Liver (tissue), 8 donors: ENCODE measurements at regions not wholly inside any gene's neighbourhood (a gene's known extent, or its start where the extent isn't known, plus 50 kb on each side); places are given as distances from the start of the nearest gene placed in this dataset.

Experiments
- DNase-seq: peaks from one replicate; pipeline ENCODE4 v3.0.0-alpha.2; 2017; ENCODE audit warnings: low spot score
- H3K27ac ChIP-seq, 2 donors: one replicate each; pipeline ENCODE4 v1.7.0; 2013; ENCODE audit warnings: inconsistent platforms in 2 of 2, low read length in 2 of 2, control low read depth in 1 of 2, low read depth in 1 of 2, mild to moderate bottlenecking in 1 of 2
- H3K27me3 ChIP-seq, 4 donors: one replicate each; pipeline versions ENCODE4 v1.6.1 to v1.7.0; 2013; ENCODE audit warnings: low read length in 3 of 4, inconsistent platforms in 1 of 4, mild to moderate bottlenecking in 1 of 4, moderate library complexity in 1 of 4; ENCODE audit not compliant: control insufficient read depth in 4 of 4, insufficient read depth in 4 of 4
- H3K36me3 ChIP-seq, 4 donors: one replicate each; pipeline versions ENCODE4 v1.6.1 to v1.7.0; 2013; ENCODE audit warnings: low read length in 3 of 4, mild to moderate bottlenecking in 3 of 4, low read depth in 1 of 4, moderate library complexity in 1 of 4; ENCODE audit not compliant: control insufficient read depth in 4 of 4, insufficient read depth in 3 of 4
- H3K4me1 ChIP-seq, 4 donors: one replicate each; pipeline versions ENCODE4 v1.6.1 to v1.7.0; 2013; ENCODE audit warnings: low read length in 3 of 4, mild to moderate bottlenecking in 3 of 4, moderate library complexity in 1 of 4; ENCODE audit not compliant: control insufficient read depth in 4 of 4, insufficient read depth in 4 of 4
- H3K4me3 ChIP-seq, 3 donors: one replicate each; pipeline versions ENCODE4 v1.6.1 to v1.7.0; 2013; ENCODE audit warnings: low read length in 3 of 3, control low read depth in 1 of 3, low read depth in 1 of 3, mild to moderate bottlenecking in 1 of 3
- H3K9ac ChIP-seq, 2 donors: one replicate each; pipeline ENCODE4 v1.7.0; 2013; ENCODE audit warnings: low read length in 2 of 2, mild to moderate bottlenecking in 2 of 2, moderate library complexity in 2 of 2, control low read depth in 1 of 2, low read depth in 1 of 2
- H3K9me3 ChIP-seq, 4 donors: one replicate each; pipeline versions ENCODE4 v1.6.1 to v1.7.0; 2013; ENCODE audit warnings: low read length in 3 of 4; ENCODE audit not compliant: control insufficient read depth in 4 of 4
- ATF3 ChIP-seq: IDR thresholded peaks from 2 replicates; pipeline ENCODE4 v1.6.1; 2016; ENCODE audit warnings: antibody characterized with exemption
- CTCF ChIP-seq: fragments of 150-350 bp; IDR thresholded peaks from 2 replicates; pipeline ENCODE4 v1.5.1; 2017; ENCODE audit warnings: improper control_type of control experiment, low read depth, low read length; ENCODE audit not compliant: missing input control
- FOXA1 ChIP-seq: IDR thresholded peaks from 2 replicates; pipeline ENCODE4 v1.6.1; 2016; ENCODE audit warnings: antibody characterized with exemption
- GABPA ChIP-seq, 2 donors: IDR thresholded peaks in 1 of 2; conservative IDR thresholded peaks in 1 of 2; 2 replicates each; pipeline ENCODE4 v1.6.1; 2016; ENCODE audit warnings: antibody characterized with exemption in 2 of 2, mild to moderate bottlenecking in 1 of 2, moderate library complexity in 1 of 2
- HNF4A ChIP-seq, 2 donors: conservative IDR thresholded peaks; 2 replicates each; pipeline ENCODE4 v1.6.1; 2016; ENCODE audit warnings: antibody characterized with exemption in 2 of 2, mild to moderate bottlenecking in 2 of 2
- HNF4G ChIP-seq: IDR thresholded peaks from 2 replicates; pipeline ENCODE4 v1.6.1; 2016; ENCODE audit warnings: antibody characterized with exemption
- MAX ChIP-seq: IDR thresholded peaks from 2 replicates; pipeline ENCODE4 v1.6.1; 2016; ENCODE audit warnings: antibody characterized with exemption
- NR2F2 ChIP-seq: IDR thresholded peaks from 2 replicates; pipeline ENCODE4 v1.6.1; 2016; ENCODE audit warnings: antibody characterized with exemption
- RAD21 ChIP-seq, 2 donors: IDR thresholded peaks; 2 replicates each; pipeline ENCODE4 v1.6.1; 2016; ENCODE audit warnings: antibody characterized with exemption in 2 of 2, mild to moderate bottlenecking in 2 of 2
- SP1 ChIP-seq: IDR thresholded peaks from 2 replicates; pipeline ENCODE4 v1.6.1; 2018; ENCODE audit warnings: antibody characterized with exemption, mild to moderate bottlenecking
- TAF1 ChIP-seq: conservative IDR thresholded peaks from 2 replicates; pipeline ENCODE4 v1.6.1; 2016; ENCODE audit warnings: antibody characterized with exemption, mild to moderate bottlenecking
- YY1 ChIP-seq: IDR thresholded peaks from 2 replicates; pipeline ENCODE4 v1.6.1; 2016; ENCODE audit warnings: antibody characterized with exemption, mild to moderate bottlenecking
- whole genome bisulfite sequencing: extraction: QIAGEN DNeasy Blood & Tissue Kit; methylation state at CpG from one replicate; pipeline ENCODE4 v1.1.7; 2013; 5-methylcytosine and 5-hydroxymethylcytosine counted together
- TF ChIP-seq, protein P1 (sequence below): IDR thresholded peaks from 2 replicates; pipeline ENCODE4 v1.6.1; 2016; ENCODE audit warnings: antibody characterized with exemption
- TF ChIP-seq, protein P2 (sequence below): IDR thresholded peaks from 2 replicates; pipeline ENCODE4 v1.6.1; 2016; ENCODE audit warnings: antibody characterized with exemption, mild to moderate bottlenecking
- donor health status: healthy.
- donor health status: healthy.
- donor health status: healthy.
- donor health status: healthy.
- donor health status: healthy.

GRCh38 chr12:92582475-92582874 is 120.3 kb upstream of the PLEKHG7 start:
- H3K4me1 ChIP-seq, result no peaks in the 10 kb centered on the region
- H3K9me3 ChIP-seq, result no peaks in the 10 kb centered on the region
- TF ChIP-seq TAF1, result no peak
- TF ChIP-seq, protein P1, sequence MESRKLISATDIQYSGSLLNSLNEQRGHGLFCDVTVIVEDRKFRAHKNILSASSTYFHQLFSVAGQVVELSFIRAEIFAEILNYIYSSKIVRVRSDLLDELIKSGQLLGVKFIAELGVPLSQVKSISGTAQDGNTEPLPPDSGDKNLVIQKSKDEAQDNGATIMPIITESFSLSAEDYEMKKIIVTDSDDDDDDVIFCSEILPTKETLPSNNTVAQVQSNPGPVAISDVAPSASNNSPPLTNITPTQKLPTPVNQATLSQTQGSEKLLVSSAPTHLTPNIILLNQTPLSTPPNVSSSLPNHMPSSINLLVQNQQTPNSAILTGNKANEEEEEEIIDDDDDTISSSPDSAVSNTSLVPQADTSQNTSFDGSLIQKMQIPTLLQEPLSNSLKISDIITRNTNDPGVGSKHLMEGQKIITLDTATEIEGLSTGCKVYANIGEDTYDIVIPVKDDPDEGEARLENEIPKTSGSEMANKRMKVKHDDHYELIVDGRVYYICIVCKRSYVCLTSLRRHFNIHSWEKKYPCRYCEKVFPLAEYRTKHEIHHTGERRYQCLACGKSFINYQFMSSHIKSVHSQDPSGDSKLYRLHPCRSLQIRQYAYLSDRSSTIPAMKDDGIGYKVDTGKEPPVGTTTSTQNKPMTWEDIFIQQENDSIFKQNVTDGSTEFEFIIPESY, result no peak
- TF ChIP-seq RAD21 (IDR thresholded peaks at IDR 0.05), result no peak
- TF ChIP-seq HNF4G, result no peak
- TF ChIP-seq CTCF, result no peak
- TF ChIP-seq GABPA (IDR thresholded peaks at IDR 0.05 in 1 of 2, conservative IDR thresholded peaks at IDR 0.05 in 1 of 2), result no peak
- no peak for TF ChIP-seq SP1
- no peak for TF ChIP-seq NR2F2
- TF ChIP-seq, protein P2, sequence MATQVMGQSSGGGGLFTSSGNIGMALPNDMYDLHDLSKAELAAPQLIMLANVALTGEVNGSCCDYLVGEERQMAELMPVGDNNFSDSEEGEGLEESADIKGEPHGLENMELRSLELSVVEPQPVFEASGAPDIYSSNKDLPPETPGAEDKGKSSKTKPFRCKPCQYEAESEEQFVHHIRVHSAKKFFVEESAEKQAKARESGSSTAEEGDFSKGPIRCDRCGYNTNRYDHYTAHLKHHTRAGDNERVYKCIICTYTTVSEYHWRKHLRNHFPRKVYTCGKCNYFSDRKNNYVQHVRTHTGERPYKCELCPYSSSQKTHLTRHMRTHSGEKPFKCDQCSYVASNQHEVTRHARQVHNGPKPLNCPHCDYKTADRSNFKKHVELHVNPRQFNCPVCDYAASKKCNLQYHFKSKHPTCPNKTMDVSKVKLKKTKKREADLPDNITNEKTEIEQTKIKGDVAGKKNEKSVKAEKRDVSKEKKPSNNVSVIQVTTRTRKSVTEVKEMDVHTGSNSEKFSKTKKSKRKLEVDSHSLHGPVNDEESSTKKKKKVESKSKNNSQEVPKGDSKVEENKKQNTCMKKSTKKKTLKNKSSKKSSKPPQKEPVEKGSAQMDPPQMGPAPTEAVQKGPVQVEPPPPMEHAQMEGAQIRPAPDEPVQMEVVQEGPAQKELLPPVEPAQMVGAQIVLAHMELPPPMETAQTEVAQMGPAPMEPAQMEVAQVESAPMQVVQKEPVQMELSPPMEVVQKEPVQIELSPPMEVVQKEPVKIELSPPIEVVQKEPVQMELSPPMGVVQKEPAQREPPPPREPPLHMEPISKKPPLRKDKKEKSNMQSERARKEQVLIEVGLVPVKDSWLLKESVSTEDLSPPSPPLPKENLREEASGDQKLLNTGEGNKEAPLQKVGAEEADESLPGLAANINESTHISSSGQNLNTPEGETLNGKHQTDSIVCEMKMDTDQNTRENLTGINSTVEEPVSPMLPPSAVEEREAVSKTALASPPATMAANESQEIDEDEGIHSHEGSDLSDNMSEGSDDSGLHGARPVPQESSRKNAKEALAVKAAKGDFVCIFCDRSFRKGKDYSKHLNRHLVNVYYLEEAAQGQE, result no peak
- TF ChIP-seq ATF3, result no peak
- no peak for TF ChIP-seq FOXA1
- H3K27ac ChIP-seq, result no peak overlapping the region
- no peaks in the 10 kb centered on the region for H3K36me3 ChIP-seq
- no peaks in the 10 kb centered on the region for H3K27me3 ChIP-seq
- no peak overlapping the region for H3K4me3 ChIP-seq
- H3K9ac ChIP-seq, result no peak overlapping the region
- 88% methylated on average over 4 of the region's 4 CpGs for WGBS
- DNase-seq, result no peak

GRCh38 chr12:92581604-92582003 is 121.2 kb upstream of the PLEKHG7 start:
- Histone ChIP-seq H3K27ac (no peak overlapping the region), H3K4me3 (no peak overlapping the region), H3K36me3 (no peaks in the 10 kb centered on the region), H3K4me1 (no peaks in the 10 kb centered on the region), H3K27me3 (no peaks in the 10 kb centered on the region), H3K9ac (no peak overlapping the region), H3K9me3 (no peaks in the 10 kb centered on the region)
- DNase-seq, result no peak
- no peak for TF ChIP-seq HNF4A (conservative IDR thresholded peaks at IDR 0.05)
- no peak for TF ChIP-seq TAF1
- no peak for TF ChIP-seq CTCF
- TF ChIP-seq YY1, result no peak
- TF ChIP-seq MAX, result no peak
- WGBS, result 82% methylated on average over 1 of the region's 1 CpG
